ENCODE measurements at regions not wholly inside any gene's neighbourhood (a gene's known extent, or its start where the extent isn't known, plus 50 kb on each side); places are given as distances from the start of the nearest gene placed in this dataset.
A peak's percentile ranks its signal among the peaks of the same experiment; 100 is the strongest.

DNA sequence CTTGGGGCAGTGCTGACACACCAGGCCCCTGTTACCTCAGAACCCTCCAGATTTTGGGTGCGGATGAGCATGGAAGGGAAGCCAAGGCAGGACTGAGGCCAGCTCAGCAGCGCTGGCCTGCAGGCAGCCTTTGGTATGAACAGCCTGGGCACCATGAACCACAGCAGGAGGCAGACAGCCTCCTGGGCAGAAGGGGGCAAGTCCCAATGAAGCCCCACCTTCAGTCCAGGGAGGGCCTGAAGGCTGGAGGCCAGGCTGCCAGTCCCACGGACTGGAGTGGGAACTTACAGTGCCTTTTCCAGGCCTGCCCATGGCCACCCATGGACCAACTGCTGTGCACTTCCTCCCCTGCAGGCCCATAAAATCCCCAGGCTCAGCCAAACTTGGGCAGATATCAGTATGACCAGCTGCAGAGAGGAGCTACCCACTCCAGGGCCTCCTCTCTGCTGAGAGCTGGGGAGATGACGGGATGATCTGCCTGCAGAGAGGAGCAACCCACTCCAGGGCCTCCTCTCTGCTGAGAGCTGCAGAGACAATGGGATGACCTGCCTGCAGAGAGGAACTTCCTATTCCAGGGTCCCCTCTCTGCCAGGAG is 74.7 kb downstream of the NEURL3 start:
- Mint-ChIP-seq H3K36me3 (ENCODE audit: unreplicated experiment) (peaks cover 11% of the 10 kb centered on the region), H3K4me3 (ENCODE audit: unreplicated experiment) (no peak overlapping the region), H3K27me3 (ENCODE audit: unreplicated experiment) (no peaks in the 10 kb centered on the region), H3K4me1 (ENCODE audit: low read depth, unreplicated experiment) (no peaks in the 10 kb centered on the region), H3K9me3 (ENCODE audit: unreplicated experiment) (peaks cover 4% of the 10 kb centered on the region), H3K27ac (ENCODE audit: unreplicated experiment) (no peak overlapping the region)
- TF ChIP-seq, protein P1, sequence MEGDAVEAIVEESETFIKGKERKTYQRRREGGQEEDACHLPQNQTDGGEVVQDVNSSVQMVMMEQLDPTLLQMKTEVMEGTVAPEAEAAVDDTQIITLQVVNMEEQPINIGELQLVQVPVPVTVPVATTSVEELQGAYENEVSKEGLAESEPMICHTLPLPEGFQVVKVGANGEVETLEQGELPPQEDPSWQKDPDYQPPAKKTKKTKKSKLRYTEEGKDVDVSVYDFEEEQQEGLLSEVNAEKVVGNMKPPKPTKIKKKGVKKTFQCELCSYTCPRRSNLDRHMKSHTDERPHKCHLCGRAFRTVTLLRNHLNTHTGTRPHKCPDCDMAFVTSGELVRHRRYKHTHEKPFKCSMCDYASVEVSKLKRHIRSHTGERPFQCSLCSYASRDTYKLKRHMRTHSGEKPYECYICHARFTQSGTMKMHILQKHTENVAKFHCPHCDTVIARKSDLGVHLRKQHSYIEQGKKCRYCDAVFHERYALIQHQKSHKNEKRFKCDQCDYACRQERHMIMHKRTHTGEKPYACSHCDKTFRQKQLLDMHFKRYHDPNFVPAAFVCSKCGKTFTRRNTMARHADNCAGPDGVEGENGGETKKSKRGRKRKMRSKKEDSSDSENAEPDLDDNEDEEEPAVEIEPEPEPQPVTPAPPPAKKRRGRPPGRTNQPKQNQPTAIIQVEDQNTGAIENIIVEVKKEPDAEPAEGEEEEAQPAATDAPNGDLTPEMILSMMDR (IDR thresholded peaks at IDR 0.05; ENCODE audit: partially characterized antibody, unreplicated experiment): no peak
- DNase-seq: no peak

DNA sequence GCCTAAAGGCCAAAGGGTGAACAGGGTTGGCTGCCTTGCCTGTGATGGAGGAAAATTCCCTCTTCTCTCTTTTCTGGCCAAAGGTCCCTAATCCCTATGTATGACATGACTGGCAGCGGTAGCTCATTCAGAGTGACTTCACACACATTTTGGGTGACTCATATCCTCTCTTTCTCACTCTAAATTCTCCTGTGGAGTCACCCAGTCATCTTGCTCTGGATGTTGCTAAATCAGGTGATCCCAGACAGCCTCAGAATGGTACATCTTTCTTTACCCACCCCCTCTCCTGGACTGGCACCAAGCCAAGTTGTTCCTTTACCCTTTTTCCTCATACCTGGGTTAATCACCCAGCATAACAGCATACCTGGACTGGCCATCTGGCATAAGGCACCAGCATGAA is 77.2 kb downstream of the NEURL3 start:
- Mint-ChIP-seq H3K36me3 (ENCODE audit: unreplicated experiment) (peaks cover 11% of the 10 kb centered on the region), H3K4me1 (ENCODE audit: low read depth, unreplicated experiment) (no peaks in the 10 kb centered on the region), H3K4me3 (ENCODE audit: unreplicated experiment) (no peak overlapping the region), H3K9me3 (ENCODE audit: unreplicated experiment) (peaks cover 4% of the 10 kb centered on the region), H3K27me3 (ENCODE audit: unreplicated experiment) (no peaks in the 10 kb centered on the region), H3K27ac (ENCODE audit: unreplicated experiment) (peak overlapping the region; percentile 29)
- DNase-seq: no peak
- TF ChIP-seq, protein P1 (IDR thresholded peaks at IDR 0.05; ENCODE audit: partially characterized antibody, unreplicated experiment): no peak

DNA sequence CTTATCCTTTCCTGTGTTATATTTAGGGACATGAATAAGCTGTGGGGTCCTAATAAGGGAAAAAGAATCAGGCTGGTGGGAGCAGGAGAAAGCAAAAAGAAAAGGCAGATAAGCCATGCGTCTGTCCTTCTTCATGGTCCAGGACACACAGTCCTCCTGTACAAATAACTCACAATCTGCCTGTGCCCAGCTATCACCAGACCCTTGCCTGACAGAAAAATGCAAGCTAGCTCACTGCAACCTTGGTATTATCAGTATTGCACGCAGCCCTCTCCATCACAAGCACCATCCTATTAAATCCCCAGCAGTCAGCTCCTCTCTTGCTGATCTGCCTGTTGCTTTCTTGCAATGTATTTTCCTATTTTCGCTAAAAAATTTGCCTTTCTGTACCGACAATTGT is 78.0 kb downstream of the NEURL3 start:
- no peak overlapping the region for H3K4me3 Mint-ChIP-seq (ENCODE audit: unreplicated experiment)
- TF ChIP-seq, protein P1 (IDR thresholded peaks at IDR 0.05; ENCODE audit: partially characterized antibody, unreplicated experiment): no peak
- H3K4me1 Mint-ChIP-seq (ENCODE audit: low read depth, unreplicated experiment): no peaks in the 10 kb centered on the region
- no peaks in the 10 kb centered on the region for H3K27me3 Mint-ChIP-seq (ENCODE audit: unreplicated experiment)
- no peak overlapping the region for H3K27ac Mint-ChIP-seq (ENCODE audit: unreplicated experiment)
- H3K9me3 Mint-ChIP-seq (ENCODE audit: unreplicated experiment): peaks cover 4% of the 10 kb centered on the region
- peaks cover 11% of the 10 kb centered on the region for H3K36me3 Mint-ChIP-seq (ENCODE audit: unreplicated experiment)
- no peak for DNase-seq

DNA sequence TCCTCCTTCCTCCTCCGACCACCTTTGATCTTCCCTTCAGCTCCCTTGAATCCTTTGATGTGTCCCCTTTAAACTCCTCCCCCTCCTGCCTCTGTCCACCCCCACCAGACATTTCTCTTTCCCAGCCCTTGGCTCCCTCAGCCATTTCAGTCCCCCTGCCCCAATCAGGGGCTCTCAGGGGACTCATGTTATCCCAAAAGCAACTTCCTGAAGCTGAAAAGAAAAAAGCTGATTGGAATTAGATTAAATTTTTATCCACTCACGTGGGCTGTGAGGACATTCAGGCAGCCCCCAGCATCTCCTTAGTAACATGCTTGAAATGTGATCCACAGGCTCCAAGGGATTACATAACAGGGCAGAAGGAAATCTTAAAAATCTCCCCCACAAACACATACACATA is 81.3 kb downstream of the NEURL3 start:
- Mint-ChIP-seq H3K27me3 (ENCODE audit: unreplicated experiment) (no peaks in the 10 kb centered on the region), H3K36me3 (ENCODE audit: unreplicated experiment) (peaks cover 6% of the 10 kb centered on the region), H3K9me3 (ENCODE audit: unreplicated experiment) (peaks cover 2% of the 10 kb centered on the region), H3K27ac (ENCODE audit: unreplicated experiment) (no peak overlapping the region), H3K4me1 (ENCODE audit: low read depth, unreplicated experiment) (no peaks in the 10 kb centered on the region), H3K4me3 (ENCODE audit: unreplicated experiment) (no peak overlapping the region)
- TF ChIP-seq, protein P1 (IDR thresholded peaks at IDR 0.05; ENCODE audit: partially characterized antibody, unreplicated experiment): no peak
- no peak for DNase-seq
